ENCODE measurements at regions not wholly inside any gene's neighbourhood (a gene's known extent, or its start where the extent isn't known, plus 50 kb on each side); places are given as distances from the start of the nearest gene placed in this dataset.

- FAIRE-seq (no peak), ATAC-seq (no peak), DNase-seq (ENCODE audit: low read depth, low spot score) (no peak)
- WGBS (ENCODE audit: insufficient coverage, insufficient replicate concordance, low lambda C conversion rate, missing lambda C conversion rate): 11% methylated on average over 1 of the region's 1 CpG
- Histone ChIP-seq H3K9ac (ENCODE audit: control insufficient read depth, insufficient read depth, low read length) (no peak overlapping the region), H2AFZ (ENCODE audit: control insufficient read depth, low read depth, low read length) (no peak overlapping the region), H3K36me3 (ENCODE audit: control insufficient read depth in 2 of 2, insufficient read depth in 2 of 2, low read length in 1 of 2) (no peaks in the 10 kb centered on the region), H4K20me1 (ENCODE audit: control insufficient read depth, insufficient read depth) (no peaks in the 10 kb centered on the region), H3K27ac (ENCODE audit: control insufficient read depth, insufficient read depth) (no peak overlapping the region), H3K79me2 (ENCODE audit: control insufficient read depth, insufficient read depth, low read length) (no peaks in the 10 kb centered on the region), H3K9me3 (replicated peaks; ENCODE audit: control insufficient read depth, insufficient read depth, low read length) (no peaks in the 10 kb centered on the region; the same call in 2 of the 3 replicates), H3K4me3 (no peak overlapping the region), H3K4me1 (ENCODE audit: control insufficient read depth, insufficient read depth, low read length) (no peaks in the 10 kb centered on the region), H3K27me3 (replicated peaks in 1 of 2; ENCODE audit: control insufficient read depth in 2 of 2, insufficient read depth in 2 of 2, low read length in 1 of 2) (no peaks in the 10 kb centered on the region), H3K4me2 (ENCODE audit: control insufficient read depth, insufficient read depth) (no peak overlapping the region)
- RAD21 ChIA-PET (ENCODE audit: unreplicated experiment): no interaction called here
- POLR2A ChIA-PET: no interaction called here
- CTCF ChIA-PET: no interaction called here
- intact Hi-C loops (cut with micrococcal nuclease; ENCODE audit: unreplicated experiment): no loop called here
- no TSS peak for BruUV-seq (replicated peaks)
- SMC1A ChIA-PET (ENCODE audit: uncharacterized antibody, unreplicated experiment): interaction anchor here (1.5 kb wide), 1 partner anchor 10 kb away, joined by 4 read pairs; no protein-coding TSS in a partner anchor
- in situ Hi-C loops (cut with MboI): no loop called here
- no peak for TF ChIP-seq ATF2 (IDR thresholded peaks at IDR 0.05; ENCODE audit: low read length)
- no peak for TF ChIP-seq CEBPB (IDR thresholded peaks at IDR 0.05; ENCODE audit: borderline replicate concordance in 1 of 2, low read depth in 2 of 2, low read length in 2 of 2)
- no peak for TF ChIP-seq RFX5 (IDR thresholded peaks at IDR 0.05; ENCODE audit: low read depth, low read length)
Observed at GRCh38 chr4:19133315-19133714, 1111.8 kb upstream of the LCORL start.

GRCh38 chr4:19130866-19131265, 1109.3 kb upstream of the LCORL start:
- Histone ChIP-seq H3K27ac (ENCODE audit: control insufficient read depth, insufficient read depth) (no peak overlapping the region), H2AFZ (ENCODE audit: control insufficient read depth, low read depth, low read length) (no peak overlapping the region), H3K4me2 (ENCODE audit: control insufficient read depth, insufficient read depth) (no peak overlapping the region), H3K79me2 (ENCODE audit: control insufficient read depth, insufficient read depth, low read length) (no peaks in the 10 kb centered on the region), H3K9me3 (replicated peaks; ENCODE audit: control insufficient read depth, insufficient read depth, low read length) (no peaks in the 10 kb centered on the region; the same call in 2 of the 3 replicates), H3K36me3 (ENCODE audit: control insufficient read depth in 2 of 2, insufficient read depth in 2 of 2, low read length in 1 of 2) (no peaks in the 10 kb centered on the region), H3K27me3 (replicated peaks in 1 of 2; ENCODE audit: control insufficient read depth in 2 of 2, insufficient read depth in 2 of 2, low read length in 1 of 2) (no peaks in the 10 kb centered on the region), H4K20me1 (ENCODE audit: control insufficient read depth, insufficient read depth) (no peaks in the 10 kb centered on the region), H3K4me1 (ENCODE audit: control insufficient read depth, insufficient read depth, low read length) (no peaks in the 10 kb centered on the region), H3K4me3 (no peak overlapping the region), H3K9ac (ENCODE audit: control insufficient read depth, insufficient read depth, low read length) (no peak overlapping the region)
- BruUV-seq (replicated peaks): no TSS peak
- in situ Hi-C loops (cut with MboI): no loop called here
- ChIA-PET POLR2A (no interaction called here), RAD21 (ENCODE audit: unreplicated experiment) (no interaction called here), CTCF (no interaction called here), SMC1A (ENCODE audit: uncharacterized antibody, unreplicated experiment) (no interaction called here)
- ATAC-seq (no peak), DNase-seq (ENCODE audit: low read depth, low spot score) (no peak), FAIRE-seq (no peak)
- intact Hi-C loops (cut with micrococcal nuclease; ENCODE audit: unreplicated experiment): no loop called here
- no peak for TF ChIP-seq JUNB (IDR thresholded peaks at IDR 0.05)
- TF ChIP-seq ZBTB11 (CRISPR knock-in tag; IDR thresholded peaks at IDR 0.05): no peak
- TF ChIP-seq FOXK2 (IDR thresholded peaks at IDR 0.05): no peak
- TF ChIP-seq RB1 (IDR thresholded peaks at IDR 0.05; ENCODE audit: borderline replicate concordance): no peak
- no peak for TF ChIP-seq ELK1 (IDR thresholded peaks at IDR 0.05; ENCODE audit: low read depth, low read length)
- no peak for TF ChIP-seq MEF2B (IDR thresholded peaks at IDR 0.05; ENCODE audit: partially characterized antibody, poor library complexity, severe bottlenecking)

Measured in GM12878 (cell line).